Suprapubic skin (tissue), 4 donors: ENCODE measurements at regions not wholly inside any gene's neighbourhood (a gene's known extent, or its start where the extent isn't known, plus 50 kb on each side); places are given as distances from the start of the nearest gene placed in this dataset.

ENCODE experiments used
- DNase-seq, 2 donors: peaks; one replicate each; pipeline ENCODE4 v3.0.0-alpha.2; 2019; ENCODE audit warnings: low spot score in 2 of 2
- H3K27ac ChIP-seq: fragments of 200-600 bp; sonication (generic); one replicate; pipeline ENCODE4 v1.5.1; 2019
- H3K27me3 ChIP-seq: fragments of 200-600 bp; sonication (generic); one replicate; pipeline ENCODE4 v1.5.1; 2019
- H3K36me3 ChIP-seq: fragments of 200-600 bp; sonication (generic); one replicate; pipeline ENCODE4 v1.5.1; 2019
- H3K4me1 ChIP-seq: fragments of 200-600 bp; sonication (generic); one replicate; pipeline ENCODE4 v1.5.1; 2019
- H3K4me3 ChIP-seq: fragments of 200-600 bp; sonication (generic); one replicate; pipeline ENCODE4 v1.5.1; 2019; ENCODE audit warnings: mild to moderate bottlenecking
- H3K9me3 ChIP-seq: fragments of 200-600 bp; sonication (generic); one replicate; pipeline ENCODE4 v1.5.1; 2019
- CTCF ChIP-seq, 2 donors: fragments of 200-600 bp in 1 of 2; fragments of 450-650 bp in 1 of 2; sonication (generic) in 1 of 2; IDR thresholded peaks; one replicate each; pipeline ENCODE4 v1.5.1; 2016 to 2019; ENCODE audit warnings: antibody characterized with exemption in 2 of 2, mild to moderate bottlenecking in 1 of 2, moderate library complexity in 1 of 2
- EP300 ChIP-seq: sonication (generic); formaldehyde crosslinking; IDR thresholded peaks from one replicate; pipeline ENCODE4 v1.6.1; 2017; ENCODE audit warnings: antibody characterized with exemption
- POLR2A ChIP-seq, 2 donors: fragments of 450-650 bp; IDR thresholded peaks; one replicate each; pipeline ENCODE4 v1.6.1; 2017; ENCODE audit warnings: antibody characterized with exemption in 2 of 2, mild to moderate bottlenecking in 2 of 2, moderate library complexity in 2 of 2
- POLR2AphosphoS5 ChIP-seq, 3 donors: sonication (generic); formaldehyde crosslinking; IDR thresholded peaks; one replicate each; pipeline ENCODE4 v1.6.1; 2017; ENCODE audit warnings: antibody characterized with exemption in 3 of 3
- WGBS: methylation state at CpG from one replicate; pipeline ENCODE4 v1.1.5; 2018; 5-methylcytosine and 5-hydroxymethylcytosine counted together

- Histone ChIP-seq H3K4me1 (no peaks in the 10 kb centered on the region), H3K36me3 (no peaks in the 10 kb centered on the region), H3K27ac (no peak overlapping the region), H3K9me3 (no peaks in the 10 kb centered on the region), H3K27me3 (no peaks in the 10 kb centered on the region), H3K4me3 (no peak overlapping the region)
- DNase-seq = no peak
- WGBS = 72% methylated on average over 3 of the region's 3 CpGs
- TF ChIP-seq POLR2A (IDR thresholded peaks at IDR 0.05) = no peak
- no peak for TF ChIP-seq CTCF (IDR thresholded peaks at IDR 0.05)
- TF ChIP-seq EP300 = no peak
- TF ChIP-seq POLR2AphosphoS5 (IDR thresholded peaks at IDR 0.05) = no peak
Observed at GRCh38 chr3:124372775-124373174, 357.5 kb upstream of the UMPS start.

- WGBS = 91% methylated on average over 2 of the region's 2 CpGs
- no peak for TF ChIP-seq CTCF (IDR thresholded peaks at IDR 0.05)
- TF ChIP-seq POLR2A (IDR thresholded peaks at IDR 0.05) = no peak
- TF ChIP-seq POLR2AphosphoS5 (IDR thresholded peaks at IDR 0.05) = no peak
- TF ChIP-seq EP300 = no peak
- Histone ChIP-seq H3K9me3 (no peaks in the 10 kb centered on the region), H3K27me3 (no peaks in the 10 kb centered on the region), H3K36me3 (no peaks in the 10 kb centered on the region), H3K4me3 (no peak overlapping the region), H3K4me1 (no peaks in the 10 kb centered on the region), H3K27ac (no peak overlapping the region)
- DNase-seq = no peak
Observed at GRCh38 chr3:124373524-124373923, 356.7 kb upstream of the UMPS start.

GRCh38 chr3:124374583-124374982 lies 355.7 kb upstream of the UMPS start:
- Histone ChIP-seq H3K36me3 (no peaks in the 10 kb centered on the region), H3K9me3 (no peaks in the 10 kb centered on the region), H3K4me3 (no peak overlapping the region), H3K4me1 (no peaks in the 10 kb centered on the region), H3K27ac (no peak overlapping the region), H3K27me3 (no peaks in the 10 kb centered on the region)
- 73% methylated on average over 3 of the region's 3 CpGs for WGBS
- TF ChIP-seq CTCF (IDR thresholded peaks at IDR 0.05) = no peak
- TF ChIP-seq EP300 = no peak
- no peak for TF ChIP-seq POLR2AphosphoS5 (IDR thresholded peaks at IDR 0.05)
- no peak for TF ChIP-seq POLR2A (IDR thresholded peaks at IDR 0.05)
- DNase-seq = no peak

- no peaks in the 10 kb centered on the region for H3K9me3 ChIP-seq
- no peak for TF ChIP-seq POLR2AphosphoS5 (IDR thresholded peaks at IDR 0.05)
- TF ChIP-seq EP300 = no peak
- TF ChIP-seq POLR2A (IDR thresholded peaks at IDR 0.05) = no peak
- no peak for TF ChIP-seq CTCF (IDR thresholded peaks at IDR 0.05)
- H3K4me3 ChIP-seq = no peak overlapping the region
- peaks cover 20% of the 10 kb centered on the region for H3K4me1 ChIP-seq
- H3K36me3 ChIP-seq = no peaks in the 10 kb centered on the region
- H3K27ac ChIP-seq = no peak overlapping the region
- peaks cover 7% of the 10 kb centered on the region for H3K27me3 ChIP-seq
- WGBS = 89% methylated on average over 4 of the region's 4 CpGs
- no peak for DNase-seq
Observed at GRCh38 chr3:124381575-124382333, 348.5 kb upstream of the UMPS start.

GRCh38 chr3:124383051-124383450 lies 347.2 kb upstream of the UMPS start:
- WGBS = 27% methylated on average over 4 of the region's 4 CpGs
- no peaks in the 10 kb centered on the region for H3K36me3 ChIP-seq
- H3K9me3 ChIP-seq = no peaks in the 10 kb centered on the region
- peaks cover 20% of the 10 kb centered on the region for H3K4me1 ChIP-seq
- DNase-seq = no peak
- no peak overlapping the region for H3K4me3 ChIP-seq
- peaks cover 7% of the 10 kb centered on the region for H3K27me3 ChIP-seq
- no peak for TF ChIP-seq CTCF (IDR thresholded peaks at IDR 0.05)
- no peak for TF ChIP-seq POLR2AphosphoS5 (IDR thresholded peaks at IDR 0.05)
- no peak for TF ChIP-seq EP300
- no peak for TF ChIP-seq POLR2A (IDR thresholded peaks at IDR 0.05)
- H3K27ac ChIP-seq = no peak overlapping the region
